ENCODE measurements at regions not wholly inside any gene's neighbourhood (a gene's known extent, or its start where the extent isn't known, plus 50 kb on each side); places are given as distances from the start of the nearest gene placed in this dataset.
"Not testable (repeated sequence)": the region's sequence is repeated elsewhere in the genome, so short reads cannot be mapped to it uniquely, and the experiment has no call there.

DNA sequence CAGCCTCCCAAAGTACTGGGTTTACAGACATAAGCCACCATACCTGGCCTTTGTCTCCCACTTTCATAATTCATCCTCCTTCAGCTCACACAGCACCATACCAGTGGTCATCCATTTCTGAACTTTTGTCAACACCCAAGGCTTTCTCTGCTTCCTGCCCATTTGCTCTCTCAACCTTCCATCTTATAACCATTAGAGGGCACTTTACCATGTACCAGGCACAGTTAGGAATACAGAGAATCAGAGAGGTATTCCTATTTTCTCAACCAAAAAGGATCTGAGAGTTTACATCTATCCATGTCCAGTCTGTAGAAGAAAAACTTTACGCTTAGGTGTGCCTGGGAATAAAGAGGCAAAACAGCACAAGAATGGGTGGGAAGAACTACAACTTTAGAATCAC, 397.6 kb downstream of the BUD13 start:
- DNase-seq (ENCODE audit: low read depth, low spot score), result no peak

DNA sequence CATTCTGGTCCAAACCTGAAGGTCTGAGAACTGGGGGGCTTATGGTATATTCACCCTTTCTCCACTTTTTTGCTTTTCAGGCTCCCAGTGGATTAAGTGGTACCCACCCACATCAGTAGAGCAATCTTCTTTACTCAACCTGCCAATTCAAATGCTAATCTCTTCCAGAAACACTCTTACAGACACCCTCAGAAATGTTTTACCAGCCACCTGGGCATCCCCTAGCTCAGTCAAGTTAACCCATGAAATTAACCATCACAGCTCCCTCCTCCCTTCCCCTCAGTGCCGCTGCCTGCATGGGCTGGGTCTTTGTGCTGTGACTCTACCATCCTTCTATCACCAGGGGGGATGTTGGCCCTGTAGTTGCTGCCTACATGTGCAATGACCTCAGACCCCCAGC, 398.7 kb downstream of the BUD13 start:
- no peak for DNase-seq (ENCODE audit: low read depth, low spot score)

DNA sequence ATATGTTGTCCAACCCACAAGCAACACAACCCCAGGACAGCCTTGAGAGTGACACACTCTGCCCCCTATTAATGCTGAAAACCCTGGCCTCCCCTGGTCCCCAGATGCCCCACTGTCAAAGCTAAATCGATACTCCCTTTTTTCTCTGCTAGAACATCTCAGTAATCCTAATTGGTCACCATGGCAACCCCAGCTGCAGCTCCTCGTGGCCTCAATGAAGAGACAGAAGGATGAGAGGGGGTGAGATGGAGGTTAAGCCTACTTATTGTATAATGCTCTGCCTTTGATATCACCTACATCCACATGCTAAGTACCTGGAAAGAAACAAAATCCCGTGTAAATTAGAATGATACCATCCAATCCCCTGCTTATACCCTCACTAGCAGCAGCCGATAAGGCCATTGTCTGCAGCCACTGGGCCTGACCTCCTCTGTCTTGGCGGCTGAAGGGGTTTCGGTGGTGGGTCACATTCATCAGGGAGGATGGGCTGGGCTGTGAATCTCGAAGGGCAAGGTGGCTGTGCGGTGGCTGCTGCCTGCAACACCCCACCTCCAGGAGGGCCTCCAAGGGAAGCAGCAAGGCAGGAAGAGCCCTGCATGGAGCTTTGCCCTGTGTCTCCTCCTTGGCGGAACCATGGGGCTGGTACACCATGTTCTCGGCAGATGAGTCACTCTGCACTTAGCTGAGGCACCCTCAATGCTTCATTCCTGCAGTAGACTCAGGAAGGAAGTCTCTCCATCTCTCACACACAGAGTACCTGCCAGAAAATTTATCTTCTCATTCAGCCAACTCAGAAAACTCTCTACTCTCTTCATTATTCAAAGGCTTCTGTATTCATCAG, 399.5 kb downstream of the BUD13 start:
- no peak for DNase-seq (ENCODE audit: low read depth, low spot score)

DNA sequence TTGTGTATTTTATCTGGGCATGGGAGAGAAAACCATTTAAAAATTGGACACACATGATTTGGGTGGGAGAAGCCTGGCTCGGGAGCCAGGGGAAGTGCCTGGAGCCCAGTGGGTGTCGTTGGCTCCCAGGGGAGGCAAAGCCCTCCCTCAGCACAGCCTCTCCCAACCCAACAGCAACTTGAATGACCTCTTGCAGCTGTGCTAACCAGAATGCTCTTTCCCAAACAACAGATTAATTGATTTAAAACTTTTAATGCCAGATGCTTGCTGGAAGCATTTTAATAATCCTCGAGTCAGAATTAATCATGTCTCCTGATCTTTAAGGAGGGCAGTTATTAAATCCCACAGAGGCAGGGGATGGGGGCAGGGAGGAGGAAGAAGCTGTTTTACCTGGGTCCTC, 401.6 kb downstream of the BUD13 start:
- DNase-seq (ENCODE audit: low read depth, low spot score), result no peak

DNA sequence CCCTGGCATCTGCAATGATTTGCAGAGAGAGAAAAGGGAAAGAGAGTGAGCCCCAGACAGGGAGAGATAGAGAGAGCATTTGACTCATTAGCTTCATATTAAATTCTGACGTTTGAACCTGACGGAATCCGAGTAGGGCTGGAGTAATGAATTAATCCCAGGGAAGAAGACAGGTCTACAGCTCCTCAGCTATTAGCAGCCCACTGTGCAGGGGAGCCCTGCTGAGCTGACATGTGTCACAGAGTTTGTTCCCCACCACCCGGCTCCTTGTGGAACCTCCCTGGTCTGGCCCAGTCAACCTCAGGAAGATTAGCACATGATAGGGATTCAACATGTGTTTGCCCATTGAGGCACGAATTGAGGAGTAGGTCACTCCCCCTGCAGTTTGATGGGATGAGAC, 404.0 kb downstream of the BUD13 start:
- no peak for DNase-seq (ENCODE audit: low read depth, low spot score)

DNA sequence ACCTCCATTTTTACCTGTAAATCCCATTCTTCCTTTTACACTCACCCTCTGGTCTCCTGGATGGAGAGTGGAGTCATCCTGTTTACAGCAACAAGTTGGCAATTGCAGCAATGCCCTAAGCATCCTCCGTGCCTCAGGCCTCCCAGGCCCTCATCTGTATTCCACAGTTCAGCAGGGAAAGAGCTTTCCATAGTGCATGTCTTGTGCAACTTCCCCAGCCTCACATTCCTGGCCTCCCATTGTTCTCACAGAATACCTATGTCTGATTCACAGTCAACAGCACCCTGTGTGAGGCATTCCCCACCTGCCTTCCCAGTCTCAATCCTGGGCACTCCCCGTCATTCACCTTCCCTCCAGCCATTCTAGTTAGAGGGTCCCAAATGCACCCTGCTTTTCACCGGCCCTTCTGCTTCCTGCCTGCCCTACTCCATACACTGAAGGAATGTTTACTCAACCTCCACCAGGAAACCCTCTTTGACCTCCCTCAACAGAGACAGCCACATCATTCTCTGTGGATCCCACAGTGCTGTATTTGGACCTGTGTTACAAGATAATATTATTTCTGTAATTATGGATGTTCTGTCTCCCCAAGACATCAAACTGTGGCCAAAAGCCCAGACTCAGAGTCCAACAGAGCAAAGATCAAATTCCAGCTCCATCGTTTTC, 405.7 kb downstream of the BUD13 start:
- DNase-seq (ENCODE audit: low read depth, low spot score), result peak; percentile 85

DNA sequence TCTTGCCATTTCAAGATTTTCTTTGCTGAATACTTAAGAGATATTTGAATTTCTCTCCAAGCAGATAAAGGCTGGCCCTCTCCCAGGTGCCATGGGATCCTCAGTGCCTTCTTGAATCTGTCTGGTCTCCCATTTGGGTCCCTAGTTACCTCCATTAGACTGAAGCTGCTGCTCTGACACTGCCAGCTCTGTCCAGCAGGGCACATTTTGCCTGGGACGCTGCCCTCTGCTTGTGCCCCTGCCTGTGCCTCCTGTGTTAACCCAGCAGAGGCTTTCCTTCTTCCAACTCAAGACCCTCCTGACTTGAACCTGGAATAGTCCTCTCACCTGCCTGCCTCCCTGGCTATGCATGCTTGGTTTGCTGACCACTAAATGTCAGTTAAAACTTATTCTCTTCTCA, 406.3 kb downstream of the BUD13 start:
- no peak for DNase-seq (ENCODE audit: low read depth, low spot score)

DNA sequence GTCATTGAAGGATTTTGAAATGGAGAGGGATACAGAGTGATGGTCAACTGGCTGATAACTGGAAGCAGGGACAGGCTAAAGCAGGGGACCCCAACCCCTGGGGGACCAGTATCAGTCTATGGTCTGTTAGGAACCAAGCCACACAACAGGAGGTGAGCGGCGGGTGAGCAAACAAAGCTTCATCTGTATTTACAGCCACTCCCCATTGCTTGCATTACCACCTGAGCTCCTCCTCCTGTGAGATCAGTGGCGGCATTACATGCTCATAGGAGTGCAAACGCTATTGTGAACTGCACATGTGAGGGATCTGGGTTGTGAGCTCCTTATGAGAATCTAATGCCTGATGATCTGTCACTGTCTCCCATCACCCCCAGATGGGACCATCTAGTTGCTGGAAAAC, 407.9 kb downstream of the BUD13 start:
- DNase-seq (ENCODE audit: low read depth, low spot score), result not testable (repeated sequence)

DNA sequence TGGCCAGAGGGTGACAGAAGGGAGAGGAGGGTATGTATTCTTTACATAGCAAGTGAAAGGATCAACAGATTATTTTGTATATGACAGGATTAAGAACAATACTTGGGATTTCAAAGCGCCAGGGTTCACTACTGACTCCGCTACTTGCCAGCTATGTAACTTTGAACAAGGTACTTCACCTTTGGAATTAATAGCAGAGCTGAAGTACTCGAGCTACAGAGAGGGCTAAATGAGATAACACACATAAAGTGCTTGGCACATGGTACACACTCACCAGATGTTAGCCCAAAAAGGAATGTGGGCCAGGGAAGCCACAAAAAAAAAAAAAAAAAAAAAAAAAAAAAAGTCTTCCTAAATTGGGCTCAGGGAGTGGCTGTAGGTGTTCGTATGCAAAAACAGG, 408.4 kb downstream of the BUD13 start:
- DNase-seq (ENCODE audit: low read depth, low spot score), result no peak

DNA sequence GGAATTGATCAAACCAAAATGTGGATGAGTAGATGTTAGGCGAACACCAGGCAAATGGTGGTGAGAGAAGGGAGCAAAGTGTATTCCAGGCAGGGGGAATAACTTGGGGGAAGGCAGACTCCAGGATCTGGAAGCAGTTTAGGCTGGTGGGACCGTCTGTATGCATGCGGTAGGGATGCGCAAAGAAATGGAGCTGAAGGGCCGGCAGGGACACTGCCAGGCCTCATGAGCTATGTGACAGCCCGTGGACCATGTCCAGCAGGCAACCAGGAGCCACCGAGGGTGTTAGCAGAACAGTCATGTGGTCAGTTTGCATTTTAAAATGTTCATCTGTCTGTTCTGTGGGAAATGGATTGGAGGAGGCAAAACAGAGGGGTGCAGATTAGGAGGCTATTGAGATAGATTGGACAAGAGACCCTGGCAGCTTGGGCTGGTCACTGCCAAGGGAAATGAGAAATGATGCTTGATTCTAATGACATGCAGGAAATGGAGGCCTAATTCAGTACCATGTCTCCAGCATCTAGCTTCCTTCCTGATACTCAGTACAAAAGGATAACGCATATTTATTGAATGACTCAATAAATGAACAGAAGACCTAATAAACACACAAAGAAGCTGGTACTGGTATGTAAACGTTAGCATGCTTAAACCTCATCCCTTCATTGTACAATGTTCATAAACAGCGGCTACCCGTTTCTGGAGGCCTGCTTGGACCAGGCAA, 412.4 kb downstream of the BUD13 start:
- DNase-seq (ENCODE audit: low read depth, low spot score), result no peak

DNA sequence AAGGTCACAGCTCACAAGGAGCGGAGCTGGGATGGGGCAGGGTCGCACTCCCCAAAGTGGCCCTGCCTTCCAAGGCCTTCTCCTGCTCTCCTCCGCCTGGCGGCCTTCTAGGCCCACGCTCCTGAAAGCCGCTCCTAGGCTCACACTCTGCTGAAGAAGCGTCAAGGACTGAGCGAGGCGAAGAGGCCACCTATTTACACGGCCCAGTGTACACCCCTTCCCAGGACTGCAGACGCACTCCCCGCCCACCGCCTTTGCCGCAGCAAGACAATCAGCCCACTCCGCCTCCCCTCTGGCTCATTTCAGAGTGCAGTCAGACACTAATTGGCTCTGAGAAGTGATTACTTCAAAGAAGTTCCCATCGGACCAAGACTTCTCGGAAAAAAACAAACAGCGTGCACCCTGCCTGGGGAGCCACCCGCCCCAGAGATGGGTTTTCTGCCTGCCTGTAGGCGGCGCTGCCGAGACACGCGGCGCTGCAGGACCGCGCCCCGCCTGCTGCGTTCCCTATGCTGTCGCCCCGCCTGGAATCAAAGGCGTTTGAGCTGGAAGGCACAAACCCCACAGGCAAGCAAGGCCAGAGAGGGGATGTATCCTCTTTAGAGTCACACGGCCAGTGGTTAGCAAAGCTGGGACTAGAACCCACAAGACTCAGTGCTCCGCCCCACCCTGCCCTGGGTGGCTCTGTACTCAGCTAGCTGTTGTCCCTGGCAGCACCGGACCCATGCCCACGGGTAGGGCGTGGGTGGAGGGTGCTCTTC, 414.8 kb downstream of the BUD13 start:
- DNase-seq (ENCODE audit: low read depth, low spot score), result peak; percentile 96

DNA sequence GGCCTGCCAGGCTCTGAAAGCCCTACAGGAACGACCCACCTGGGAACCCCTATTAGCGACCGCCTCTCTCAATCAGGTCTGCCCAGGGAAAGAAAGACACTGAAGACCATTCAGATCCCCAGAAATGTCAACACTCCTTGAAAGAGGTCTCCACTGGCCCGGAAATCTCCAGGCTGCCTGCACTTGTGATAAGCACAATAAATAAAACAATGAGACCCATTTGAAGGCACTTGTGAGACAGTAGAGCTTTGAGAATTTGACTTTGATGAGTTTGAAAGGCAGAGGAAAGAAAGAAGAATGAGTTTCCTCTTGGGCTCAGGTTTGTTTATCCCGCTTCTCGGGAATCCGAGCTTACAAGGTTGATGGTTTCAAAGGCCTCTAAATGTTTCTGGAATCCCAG, 416.3 kb downstream of the BUD13 start:
- DNase-seq (ENCODE audit: low read depth, low spot score), result no peak

DNA sequence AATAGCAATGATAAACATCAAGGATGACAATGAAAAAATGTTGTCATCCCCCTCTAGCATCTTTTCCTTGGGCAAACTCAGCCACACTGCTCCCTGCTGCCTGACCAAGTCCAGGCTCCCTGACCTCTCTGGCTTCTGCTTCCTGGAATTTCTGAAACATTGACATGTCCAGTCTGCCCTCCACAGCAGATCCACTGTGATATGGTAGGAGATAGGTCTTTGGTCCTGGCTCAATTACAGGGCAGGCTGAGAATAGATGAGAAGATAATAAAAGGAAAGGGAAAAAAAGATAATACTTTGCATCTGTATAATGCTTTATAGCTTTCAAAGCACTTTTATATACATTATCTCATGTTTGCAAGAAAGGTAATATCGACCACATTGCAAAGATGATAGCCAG, 417.7 kb downstream of the BUD13 start:
- DNase-seq (ENCODE audit: low read depth, low spot score), result no peak

DNA sequence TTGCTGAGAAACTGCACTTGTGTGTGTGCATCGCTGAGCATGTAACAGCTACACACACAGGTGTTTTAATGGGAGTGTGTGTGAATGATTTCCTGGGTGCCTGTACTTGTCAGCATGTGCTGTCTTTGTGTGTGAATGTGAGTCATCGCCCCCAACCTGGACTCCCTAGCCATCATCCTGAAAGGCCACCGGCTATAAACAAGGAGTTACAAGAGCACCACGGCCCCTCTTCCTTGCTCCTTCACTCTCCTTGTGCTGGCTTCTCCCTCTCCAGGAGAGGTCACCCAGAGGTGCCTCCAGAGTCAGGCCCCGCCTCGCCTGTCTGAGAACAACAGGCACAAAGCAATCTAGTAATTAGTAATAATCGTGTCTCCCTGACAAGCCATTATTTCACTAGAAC, 419.2 kb downstream of the BUD13 start:
- DNase-seq (ENCODE audit: low read depth, low spot score), result no peak

DNA sequence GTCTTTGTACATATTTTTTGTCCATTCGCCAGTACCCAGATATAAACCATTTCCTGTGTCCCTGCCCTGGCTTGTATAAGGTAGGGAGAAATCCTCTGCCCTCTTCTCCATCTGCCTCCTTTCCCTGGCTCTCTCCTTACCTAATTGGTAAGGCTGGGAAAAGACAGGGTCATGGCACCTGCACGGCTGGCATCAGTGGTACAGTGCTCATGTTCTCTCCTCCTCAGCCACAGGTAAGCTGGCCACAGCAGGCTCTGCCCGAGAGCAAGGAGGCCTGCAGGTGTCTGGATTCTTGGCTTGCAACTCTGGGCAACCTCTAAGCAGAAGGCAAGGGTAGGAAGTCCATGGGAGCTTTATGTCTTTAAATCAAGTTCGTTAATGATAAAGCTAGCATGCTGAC, 419.9 kb downstream of the BUD13 start:
- no peak for DNase-seq (ENCODE audit: low read depth, low spot score)

DNA sequence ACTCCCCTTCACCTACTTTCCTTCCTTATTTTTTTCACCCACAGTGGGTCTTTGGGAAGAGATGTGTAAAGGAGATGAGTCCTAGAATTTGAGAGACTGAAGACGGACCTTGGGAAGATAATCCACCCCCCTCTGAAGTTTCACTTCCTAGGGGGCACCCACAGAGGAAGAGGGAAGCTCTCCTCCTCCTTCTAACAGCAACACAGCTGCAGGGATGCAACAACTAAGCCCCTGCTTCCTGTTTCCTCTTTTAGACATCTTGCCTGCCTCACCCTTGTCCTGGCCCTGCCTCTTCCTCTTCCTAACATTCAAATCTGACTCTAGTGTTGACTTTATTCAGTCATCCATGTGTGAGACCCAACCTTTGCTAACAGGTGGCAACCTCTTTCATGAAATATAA, 424.6 kb downstream of the BUD13 start:
- no peak for DNase-seq (ENCODE audit: low read depth, low spot score)

DNA sequence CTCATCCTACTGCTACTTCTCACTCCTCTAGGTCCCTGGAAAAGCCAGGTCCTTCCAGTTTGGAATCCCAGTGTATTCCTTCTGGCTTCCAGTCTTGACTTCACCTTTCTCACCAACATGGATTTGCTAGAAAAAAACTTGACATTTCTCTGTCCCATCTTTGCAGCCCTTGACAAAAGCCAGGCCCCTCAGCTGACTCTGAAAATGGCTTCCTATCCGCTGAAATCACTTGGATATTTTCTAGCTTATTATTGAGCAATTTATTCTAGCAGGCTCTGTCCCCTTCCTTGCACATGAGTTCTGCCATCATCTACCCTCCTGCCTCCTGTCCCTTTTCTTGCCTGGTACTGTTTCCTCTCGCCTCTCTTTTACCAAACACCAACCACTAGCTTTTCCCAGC, 427.2 kb downstream of the BUD13 start:
- no peak for DNase-seq (ENCODE audit: low read depth, low spot score)

DNA sequence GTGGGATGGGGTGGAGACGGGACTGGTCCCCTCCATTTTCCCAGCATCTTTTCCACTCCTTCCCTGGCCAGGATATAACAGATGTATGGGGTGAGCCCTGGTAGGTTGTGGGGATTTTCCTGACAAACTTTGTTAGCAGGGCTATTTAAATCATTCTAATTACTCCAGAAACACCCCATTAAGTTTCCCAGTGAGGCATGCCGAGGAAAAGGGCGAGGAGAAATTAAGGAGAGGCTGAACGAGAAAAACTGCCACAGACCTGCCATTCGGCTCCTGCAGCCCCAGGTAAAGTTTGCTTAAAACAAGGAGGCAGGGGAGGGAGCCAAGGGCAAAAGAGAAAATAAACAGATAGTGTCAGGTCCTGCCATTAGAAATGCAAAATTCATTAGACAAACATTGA, 428.2 kb downstream of the BUD13 start:
- no peak for DNase-seq (ENCODE audit: low read depth, low spot score)

DNA sequence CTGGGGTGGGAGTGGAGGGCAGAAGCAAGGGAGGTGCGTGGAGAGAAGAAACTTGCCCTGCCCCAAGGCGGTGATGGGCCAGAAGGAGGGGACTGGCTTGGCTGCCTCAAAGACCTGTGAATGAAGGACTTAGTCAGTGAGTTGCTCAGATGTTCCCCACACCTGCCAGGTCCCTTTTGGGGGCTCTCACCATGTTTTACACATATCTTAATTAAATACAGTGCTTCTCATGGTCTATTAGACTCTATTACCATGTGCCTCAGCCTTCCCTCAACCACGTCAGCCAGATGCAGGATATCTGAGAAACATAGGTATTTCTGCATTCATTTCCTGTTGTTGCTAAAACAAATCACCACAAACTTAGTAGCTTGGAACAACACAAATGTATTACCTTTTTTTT, 429.5 kb downstream of the BUD13 start:
- no peak for DNase-seq (ENCODE audit: low read depth, low spot score)

DNA sequence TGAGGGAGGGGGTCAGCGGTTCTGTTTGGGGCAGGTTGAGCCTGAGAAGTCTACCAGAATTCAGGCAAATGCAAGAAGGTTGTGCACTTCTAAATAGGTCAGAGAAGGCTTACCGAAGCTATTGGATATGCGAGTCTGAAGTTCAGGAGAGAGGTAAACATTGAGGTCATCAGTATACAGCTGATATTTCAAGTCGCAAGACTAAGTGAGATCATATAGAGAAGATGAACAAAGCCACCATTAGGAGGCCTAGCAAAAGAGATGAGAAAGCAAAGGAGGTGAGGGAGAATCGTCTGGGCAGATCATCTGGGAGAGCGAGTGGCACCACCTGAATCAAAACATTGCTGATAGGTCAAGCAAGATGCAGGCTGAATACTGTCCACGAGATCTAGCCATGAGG, 430.6 kb downstream of the BUD13 start:
- DNase-seq (ENCODE audit: low read depth, low spot score), result no peak

DNA sequence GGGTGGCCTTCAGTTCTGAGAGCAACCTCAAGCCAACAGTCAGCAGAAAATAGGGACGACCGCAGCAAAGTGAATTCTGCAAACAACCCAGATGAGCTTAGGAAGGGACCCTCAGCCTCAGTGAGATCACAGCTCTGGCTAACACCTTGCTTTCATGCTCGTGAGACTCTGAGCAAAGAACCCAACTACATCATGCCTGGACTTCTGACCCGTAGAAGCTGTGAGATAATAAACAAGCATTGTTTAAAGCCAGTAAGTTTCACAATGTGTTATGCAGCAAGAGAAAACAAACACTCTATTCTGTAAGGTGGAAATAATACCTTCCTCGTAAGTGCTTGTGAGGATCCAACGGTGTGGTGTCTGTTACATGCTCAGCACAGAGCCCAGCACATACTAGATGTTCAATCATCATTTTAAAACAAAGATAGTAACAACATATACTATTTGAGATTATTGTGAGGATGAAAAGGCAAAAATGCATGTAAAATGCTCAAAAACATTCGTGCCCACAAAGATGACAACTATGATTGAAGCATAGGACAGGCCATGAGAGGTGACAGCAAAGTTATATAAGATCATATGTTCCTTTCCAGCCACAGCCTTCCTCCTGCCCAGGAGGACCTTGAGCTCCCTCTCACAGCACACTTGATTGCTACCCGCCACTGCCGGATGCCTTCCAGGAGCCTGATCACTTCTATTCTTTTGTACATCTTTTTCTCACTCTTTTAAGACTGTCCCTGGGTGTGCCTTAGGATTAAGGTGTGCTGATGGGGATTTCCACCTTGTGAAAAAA, 433.3 kb downstream of the BUD13 start:
- DNase-seq (ENCODE audit: low read depth, low spot score), result no peak
